ENCODE measurements at regions not wholly inside any gene's neighbourhood (a gene's known extent, or its start where the extent isn't known, plus 50 kb on each side); places are given as distances from the start of the nearest gene placed in this dataset.

DNA sequence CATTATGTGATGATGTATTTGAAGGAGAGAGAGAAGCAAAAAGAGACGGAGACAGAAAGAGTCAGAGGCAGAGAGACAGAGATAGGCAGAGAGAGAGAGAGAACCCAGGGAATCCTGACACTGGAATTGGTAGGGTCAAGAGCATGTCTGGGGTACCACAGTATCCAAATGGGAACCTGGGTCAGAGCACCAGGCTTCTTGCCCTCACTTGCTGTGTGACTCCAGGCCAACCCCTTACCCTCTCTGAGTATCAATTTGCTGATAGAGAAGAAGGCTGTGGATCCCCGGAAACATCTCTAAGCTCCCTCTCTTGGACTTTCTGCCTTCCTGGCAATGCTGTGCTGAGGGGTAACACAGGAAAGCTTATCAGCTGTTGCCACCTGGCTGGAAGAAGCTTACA is 385.3 kb upstream of the SULF2 start:
- TF ChIP-seq, protein P1, sequence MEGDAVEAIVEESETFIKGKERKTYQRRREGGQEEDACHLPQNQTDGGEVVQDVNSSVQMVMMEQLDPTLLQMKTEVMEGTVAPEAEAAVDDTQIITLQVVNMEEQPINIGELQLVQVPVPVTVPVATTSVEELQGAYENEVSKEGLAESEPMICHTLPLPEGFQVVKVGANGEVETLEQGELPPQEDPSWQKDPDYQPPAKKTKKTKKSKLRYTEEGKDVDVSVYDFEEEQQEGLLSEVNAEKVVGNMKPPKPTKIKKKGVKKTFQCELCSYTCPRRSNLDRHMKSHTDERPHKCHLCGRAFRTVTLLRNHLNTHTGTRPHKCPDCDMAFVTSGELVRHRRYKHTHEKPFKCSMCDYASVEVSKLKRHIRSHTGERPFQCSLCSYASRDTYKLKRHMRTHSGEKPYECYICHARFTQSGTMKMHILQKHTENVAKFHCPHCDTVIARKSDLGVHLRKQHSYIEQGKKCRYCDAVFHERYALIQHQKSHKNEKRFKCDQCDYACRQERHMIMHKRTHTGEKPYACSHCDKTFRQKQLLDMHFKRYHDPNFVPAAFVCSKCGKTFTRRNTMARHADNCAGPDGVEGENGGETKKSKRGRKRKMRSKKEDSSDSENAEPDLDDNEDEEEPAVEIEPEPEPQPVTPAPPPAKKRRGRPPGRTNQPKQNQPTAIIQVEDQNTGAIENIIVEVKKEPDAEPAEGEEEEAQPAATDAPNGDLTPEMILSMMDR (IDR thresholded peaks at IDR 0.05): no peak
- no peak for TF ChIP-seq POLR2A (IDR thresholded peaks at IDR 0.05)

Measured in esophagus squamous epithelium (tissue), 4 donors.